ENCODE measurements at regions not wholly inside any gene's neighbourhood (a gene's known extent, or its start where the extent isn't known, plus 50 kb on each side); places are given as distances from the start of the nearest gene placed in this dataset.

DNA sequence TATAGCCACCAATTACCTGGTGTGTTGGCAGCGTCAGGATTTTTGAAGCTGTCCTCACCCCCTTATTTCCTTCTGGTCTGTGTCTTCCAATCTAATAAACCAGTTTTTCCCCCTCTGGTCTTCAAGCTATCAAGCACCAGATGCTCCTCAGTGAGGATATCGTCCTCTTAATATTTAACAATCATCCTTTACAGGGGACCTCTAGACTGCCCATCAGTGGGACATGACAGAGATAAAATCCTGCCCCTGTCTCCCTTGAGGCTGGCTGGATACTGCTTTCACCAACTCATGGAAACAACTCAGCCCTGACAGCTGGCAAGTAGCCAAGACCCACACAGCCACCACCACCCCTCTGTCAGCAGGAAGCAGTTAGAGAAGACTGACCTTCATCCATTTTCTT is 421.0 kb upstream of the API5 start:
- ATAC-seq, result no peak
- intact Hi-C loops (cut with micrococcal nuclease; ENCODE audit: unreplicated experiment), result no loop called here
- POLR2A ChIA-PET, result no interaction called here

DNA sequence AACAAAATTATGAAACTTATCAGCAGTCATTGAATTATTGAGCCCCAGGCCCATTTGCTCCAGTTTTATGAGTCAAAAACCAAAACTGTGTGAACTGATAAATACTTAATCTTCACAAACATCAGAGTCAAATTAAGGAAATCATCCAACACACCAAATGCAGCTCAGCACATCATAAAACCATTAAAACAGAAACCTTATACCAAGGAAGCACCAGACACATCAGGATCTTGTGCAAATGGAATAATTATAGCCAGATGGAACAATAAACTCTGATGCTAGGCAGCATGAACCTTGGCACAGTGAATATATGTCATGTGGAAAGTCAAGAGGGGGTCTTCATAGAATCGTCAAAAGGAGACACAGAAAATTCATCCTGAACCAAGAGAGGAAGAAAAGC is 410.7 kb upstream of the API5 start:
- H3K4me3 ChIP-seq (replicated peaks in 1 of 3; ENCODE audit: insufficient read depth in 1 of 3, low read depth in 2 of 3, low read length in 3 of 3), result no peak overlapping the region
- H3K4me1 ChIP-seq (ENCODE audit: insufficient read depth, low read length), result no peaks in the 10 kb centered on the region
- ATAC-seq (no peak), DNase-seq (ENCODE audit: low spot score) (no peak), FAIRE-seq (no peak)
- no peak overlapping the region for H3K9ac ChIP-seq (ENCODE audit: insufficient read depth, low read depth, low read length)
- no peak overlapping the region for H3K4me2 ChIP-seq (ENCODE audit: low read depth, low read length)
- no peaks in the 10 kb centered on the region for H3K36me3 ChIP-seq (replicated peaks in 1 of 2; ENCODE audit: control insufficient read depth in 1 of 2, insufficient read depth in 2 of 2, low read length in 2 of 2)
- CTCF ChIA-PET (ENCODE audit: low intra/inter-chr PET ratio, low total read pairs), result no interaction called here
- H3K27me3 ChIP-seq (ENCODE audit: control insufficient read depth in 1 of 2, insufficient read depth in 2 of 2, low read length in 2 of 2), result no peaks in the 10 kb centered on the region
- H3K9me3 ChIP-seq (ENCODE audit: low read length), result no peaks in the 10 kb centered on the region
- 0% methylated on average over 1 of the region's 1 CpG for WGBS (ENCODE audit: low lambda C conversion rate)
- BruUV-seq (replicated peaks), result no TSS peak
- H3K27ac ChIP-seq (ENCODE audit: extremely low read length, insufficient read depth, low read length), result no peak overlapping the region
- H4K20me1 ChIP-seq (ENCODE audit: insufficient read depth, low read length), result no peaks in the 10 kb centered on the region
- no peaks in the 10 kb centered on the region for H3K79me2 ChIP-seq (ENCODE audit: insufficient read depth, low read length)
- no peak overlapping the region for H2AFZ ChIP-seq (ENCODE audit: low read length)
- intact Hi-C loops (cut with micrococcal nuclease; ENCODE audit: unreplicated experiment), result no loop called here
- POLR2A ChIA-PET, result no interaction called here
- in situ Hi-C loops (cut with HindIII; ENCODE audit: extremely low pct_ligation_motif_present, low pct_unique_long_range_greater_than_20kb), result loop anchor here (25.0 kb wide), 1 partner anchor 111 kb away; no protein-coding TSS in a partner anchor
- TF ChIP-seq ZNF674 (CRISPR knock-in tag; IDR thresholded peaks at IDR 0.05; ENCODE audit: low read depth), result no peak
- TF ChIP-seq, protein P1, sequence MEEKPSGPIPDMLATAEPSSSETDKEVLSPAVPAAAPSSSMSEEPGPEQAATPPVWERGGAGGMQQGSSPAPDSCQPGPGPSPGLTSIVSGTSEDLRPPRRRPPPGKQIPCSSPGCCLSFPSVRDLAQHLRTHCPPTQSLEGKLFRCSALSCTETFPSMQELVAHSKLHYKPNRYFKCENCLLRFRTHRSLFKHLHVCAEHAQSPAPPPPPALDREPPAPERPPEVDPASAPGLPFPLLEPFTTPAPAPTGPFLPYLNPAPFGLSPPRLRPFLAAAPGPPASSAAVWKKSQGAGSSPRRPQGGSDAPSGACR (CRISPR knock-in tag; IDR thresholded peaks at IDR 0.05), result no peak
- TF ChIP-seq, protein P2, sequence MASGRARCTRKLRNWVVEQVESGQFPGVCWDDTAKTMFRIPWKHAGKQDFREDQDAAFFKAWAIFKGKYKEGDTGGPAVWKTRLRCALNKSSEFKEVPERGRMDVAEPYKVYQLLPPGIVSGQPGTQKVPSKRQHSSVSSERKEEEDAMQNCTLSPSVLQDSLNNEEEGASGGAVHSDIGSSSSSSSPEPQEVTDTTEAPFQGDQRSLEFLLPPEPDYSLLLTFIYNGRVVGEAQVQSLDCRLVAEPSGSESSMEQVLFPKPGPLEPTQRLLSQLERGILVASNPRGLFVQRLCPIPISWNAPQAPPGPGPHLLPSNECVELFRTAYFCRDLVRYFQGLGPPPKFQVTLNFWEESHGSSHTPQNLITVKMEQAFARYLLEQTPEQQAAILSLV (CRISPR knock-in tag; IDR thresholded peaks at IDR 0.05; ENCODE audit: borderline replicate concordance), result no peak
- TF ChIP-seq, protein P3, sequence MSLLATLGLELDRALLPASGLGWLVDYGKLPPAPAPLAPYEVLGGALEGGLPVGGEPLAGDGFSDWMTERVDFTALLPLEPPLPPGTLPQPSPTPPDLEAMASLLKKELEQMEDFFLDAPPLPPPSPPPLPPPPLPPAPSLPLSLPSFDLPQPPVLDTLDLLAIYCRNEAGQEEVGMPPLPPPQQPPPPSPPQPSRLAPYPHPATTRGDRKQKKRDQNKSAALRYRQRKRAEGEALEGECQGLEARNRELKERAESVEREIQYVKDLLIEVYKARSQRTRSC (CRISPR knock-in tag; IDR thresholded peaks at IDR 0.05; ENCODE audit: low read depth), result no peak
- no peak for TF ChIP-seq SP5 (CRISPR knock-in tag; IDR thresholded peaks at IDR 0.05; ENCODE audit: borderline replicate concordance, low read depth)
- TF ChIP-seq, protein P4, sequence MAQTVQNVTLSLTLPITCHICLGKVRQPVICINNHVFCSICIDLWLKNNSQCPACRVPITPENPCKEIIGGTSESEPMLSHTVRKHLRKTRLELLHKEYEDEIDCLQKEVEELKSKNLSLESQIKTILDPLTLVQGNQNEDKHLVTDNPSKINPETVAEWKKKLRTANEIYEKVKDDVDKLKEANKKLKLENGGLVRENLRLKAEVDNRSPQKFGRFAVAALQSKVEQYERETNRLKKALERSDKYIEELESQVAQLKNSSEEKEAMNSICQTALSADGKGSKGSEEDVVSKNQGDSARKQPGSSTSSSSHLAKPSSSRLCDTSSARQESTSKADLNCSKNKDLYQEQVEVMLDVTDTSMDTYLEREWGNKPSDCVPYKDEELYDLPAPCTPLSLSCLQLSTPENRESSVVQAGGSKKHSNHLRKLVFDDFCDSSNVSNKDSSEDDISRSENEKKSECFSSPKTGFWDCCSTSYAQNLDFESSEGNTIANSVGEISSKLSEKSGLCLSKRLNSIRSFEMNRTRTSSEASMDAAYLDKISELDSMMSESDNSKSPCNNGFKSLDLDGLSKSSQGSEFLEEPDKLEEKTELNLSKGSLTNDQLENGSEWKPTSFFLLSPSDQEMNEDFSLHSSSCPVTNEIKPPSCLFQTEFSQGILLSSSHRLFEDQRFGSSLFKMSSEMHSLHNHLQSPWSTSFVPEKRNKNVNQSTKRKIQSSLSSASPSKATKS (CRISPR knock-in tag; IDR thresholded peaks at IDR 0.05), result no peak
- TF ChIP-seq, protein P5, sequence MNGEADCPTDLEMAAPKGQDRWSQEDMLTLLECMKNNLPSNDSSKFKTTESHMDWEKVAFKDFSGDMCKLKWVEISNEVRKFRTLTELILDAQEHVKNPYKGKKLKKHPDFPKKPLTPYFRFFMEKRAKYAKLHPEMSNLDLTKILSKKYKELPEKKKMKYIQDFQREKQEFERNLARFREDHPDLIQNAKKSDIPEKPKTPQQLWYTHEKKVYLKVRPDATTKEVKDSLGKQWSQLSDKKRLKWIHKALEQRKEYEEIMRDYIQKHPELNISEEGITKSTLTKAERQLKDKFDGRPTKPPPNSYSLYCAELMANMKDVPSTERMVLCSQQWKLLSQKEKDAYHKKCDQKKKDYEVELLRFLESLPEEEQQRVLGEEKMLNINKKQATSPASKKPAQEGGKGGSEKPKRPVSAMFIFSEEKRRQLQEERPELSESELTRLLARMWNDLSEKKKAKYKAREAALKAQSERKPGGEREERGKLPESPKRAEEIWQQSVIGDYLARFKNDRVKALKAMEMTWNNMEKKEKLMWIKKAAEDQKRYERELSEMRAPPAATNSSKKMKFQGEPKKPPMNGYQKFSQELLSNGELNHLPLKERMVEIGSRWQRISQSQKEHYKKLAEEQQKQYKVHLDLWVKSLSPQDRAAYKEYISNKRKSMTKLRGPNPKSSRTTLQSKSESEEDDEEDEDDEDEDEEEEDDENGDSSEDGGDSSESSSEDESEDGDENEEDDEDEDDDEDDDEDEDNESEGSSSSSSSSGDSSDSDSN (CRISPR knock-in tag; IDR thresholded peaks at IDR 0.05), result no peak
- TF ChIP-seq ARNT (IDR thresholded peaks at IDR 0.05), result no peak
- TF ChIP-seq TEAD3 (CRISPR knock-in tag; optimal IDR thresholded peaks at IDR 0.05; ENCODE audit: borderline replicate concordance), result no peak
- TF ChIP-seq ZNF850 (CRISPR knock-in tag; conservative IDR thresholded peaks at IDR 0.05), result no peak
- TF ChIP-seq ZNF253 (CRISPR knock-in tag; IDR thresholded peaks at IDR 0.05; ENCODE audit: borderline replicate concordance), result no peak

More for the DNA sequence above, 421.0 kb upstream of the API5 start:
- 2% methylated on average over 2 of the region's 2 CpGs for WGBS (ENCODE audit: low lambda C conversion rate)
- DNase-seq (ENCODE audit: low spot score) (no peak), FAIRE-seq (no peak)
- no peaks in the 10 kb centered on the region for H4K20me1 ChIP-seq (ENCODE audit: insufficient read depth, low read length)
- CTCF ChIA-PET (ENCODE audit: low intra/inter-chr PET ratio, low total read pairs), result no interaction called here
- no peaks in the 10 kb centered on the region for H3K79me2 ChIP-seq (ENCODE audit: insufficient read depth, low read length)
- no peak overlapping the region for H3K4me2 ChIP-seq (ENCODE audit: low read depth, low read length)
- H3K27ac ChIP-seq (ENCODE audit: extremely low read length, insufficient read depth, low read length), result no peak overlapping the region
- no peaks in the 10 kb centered on the region for H3K9me3 ChIP-seq (ENCODE audit: low read length)
- no peak overlapping the region for H3K4me3 ChIP-seq (replicated peaks in 1 of 3; ENCODE audit: insufficient read depth in 1 of 3, low read depth in 2 of 3, low read length in 3 of 3)
- H3K36me3 ChIP-seq (replicated peaks in 1 of 2; ENCODE audit: control insufficient read depth in 1 of 2, insufficient read depth in 2 of 2, low read length in 2 of 2), result no peaks in the 10 kb centered on the region
- BruUV-seq (replicated peaks), result no TSS peak
- H2AFZ ChIP-seq (ENCODE audit: low read length), result no peak overlapping the region
- TF ChIP-seq LCORL (IDR thresholded peaks at IDR 0.05) (0 out of 2 replicates have a peak, but pooled peaks have one; percentile 21), LCORL (CRISPR knock-in tag; IDR thresholded peaks at IDR 0.05) (no peak), ZNF605 (CRISPR knock-in tag; IDR thresholded peaks at IDR 0.05) (no peak)
- in situ Hi-C loops (cut with HindIII; ENCODE audit: extremely low pct_ligation_motif_present, low pct_unique_long_range_greater_than_20kb), result no loop called here
- H3K9ac ChIP-seq (ENCODE audit: insufficient read depth, low read depth, low read length), result no peak overlapping the region
- no peaks in the 10 kb centered on the region for H3K4me1 ChIP-seq (ENCODE audit: insufficient read depth, low read length)
- no peaks in the 10 kb centered on the region; a peak in 1 of 5 replicates for H3K27me3 ChIP-seq (ENCODE audit: control insufficient read depth in 1 of 2, insufficient read depth in 2 of 2, low read length in 2 of 2)
